ENCODE measurements at regions not wholly inside any gene's neighbourhood (a gene's known extent, or its start where the extent isn't known, plus 50 kb on each side); places are given as distances from the start of the nearest gene placed in this dataset.
"Not testable (repeated sequence)": the region's sequence is repeated elsewhere in the genome, so short reads cannot be mapped to it uniquely, and the experiment has no call there.

DNA sequence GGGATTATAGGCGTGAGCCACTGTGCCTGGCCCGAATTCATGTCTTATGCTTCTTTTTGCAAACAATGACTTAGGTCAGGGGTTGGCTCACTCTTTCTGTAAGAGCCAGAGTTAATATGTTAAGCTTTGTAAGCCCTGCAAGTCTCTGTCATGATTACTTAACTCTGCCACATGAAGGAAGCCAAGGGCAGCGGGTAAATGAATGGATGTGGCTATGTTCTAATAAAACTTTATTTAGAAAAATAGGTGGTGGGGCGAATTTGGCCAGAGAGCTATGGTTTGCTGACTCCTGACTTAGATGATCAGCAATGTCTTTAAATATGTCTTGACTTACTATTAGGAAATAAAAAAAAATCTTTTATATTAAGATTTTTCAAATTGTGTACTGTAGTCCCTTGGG is 114.9 kb upstream of the ZFP64 start:
- DNase-seq (ENCODE audit: low read depth): no peak

DNA sequence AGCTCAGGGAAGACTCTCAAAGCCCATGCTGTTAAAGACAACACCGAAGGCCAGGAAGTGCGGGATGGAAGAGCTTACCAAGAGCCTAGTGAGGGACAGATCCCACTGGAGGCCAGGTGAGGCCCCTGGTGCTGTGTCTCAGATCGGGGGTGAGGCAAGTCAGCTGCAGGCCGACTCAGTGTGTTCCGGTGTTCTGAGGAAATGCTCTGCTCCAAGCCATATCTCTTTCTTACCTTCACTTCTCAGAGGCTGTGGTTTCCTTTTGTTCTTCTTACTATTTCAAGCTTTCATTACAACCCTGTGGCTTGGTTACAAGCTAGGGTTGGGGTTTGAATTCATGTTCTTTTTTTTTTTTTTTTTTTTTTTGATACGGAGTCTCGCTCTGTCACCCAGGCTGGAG is 114.3 kb upstream of the ZFP64 start:
- no peak for DNase-seq (ENCODE audit: low read depth)

DNA sequence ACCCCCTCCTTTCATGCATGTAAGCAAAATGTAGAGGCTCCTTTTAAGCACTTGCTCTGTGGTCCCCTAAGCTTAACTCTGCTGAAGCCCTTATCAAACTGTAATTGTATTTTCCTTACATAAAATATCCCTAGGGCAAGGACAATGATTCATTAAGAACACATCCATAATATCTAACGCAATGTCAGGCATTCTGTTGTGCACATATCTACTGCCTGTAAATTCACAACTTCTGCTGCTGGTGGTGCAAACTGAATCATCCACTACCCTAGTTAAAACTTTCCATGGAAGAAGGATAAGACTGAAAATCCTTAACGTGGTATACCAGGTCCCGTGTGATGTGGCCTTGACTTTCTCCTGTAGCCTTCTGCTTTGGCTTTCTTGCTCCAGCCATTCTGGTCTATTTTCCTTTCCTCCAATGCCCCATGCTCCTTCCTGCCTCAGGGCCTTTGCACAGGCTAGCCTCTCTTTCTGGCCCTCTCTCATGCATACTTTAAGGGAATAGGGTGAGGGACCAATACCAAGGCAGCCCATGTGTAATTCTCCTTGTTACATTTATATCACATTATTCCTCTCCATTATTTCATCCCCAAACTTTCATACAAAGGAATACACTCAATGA is 113.6 kb upstream of the ZFP64 start:
- DNase-seq (ENCODE audit: low read depth): no peak

- DNase-seq (ENCODE audit: low read depth): no peak
These were observed 111.8 kb upstream of the ZFP64 start for GRCh38 chr20:52303281-52303950.

DNA sequence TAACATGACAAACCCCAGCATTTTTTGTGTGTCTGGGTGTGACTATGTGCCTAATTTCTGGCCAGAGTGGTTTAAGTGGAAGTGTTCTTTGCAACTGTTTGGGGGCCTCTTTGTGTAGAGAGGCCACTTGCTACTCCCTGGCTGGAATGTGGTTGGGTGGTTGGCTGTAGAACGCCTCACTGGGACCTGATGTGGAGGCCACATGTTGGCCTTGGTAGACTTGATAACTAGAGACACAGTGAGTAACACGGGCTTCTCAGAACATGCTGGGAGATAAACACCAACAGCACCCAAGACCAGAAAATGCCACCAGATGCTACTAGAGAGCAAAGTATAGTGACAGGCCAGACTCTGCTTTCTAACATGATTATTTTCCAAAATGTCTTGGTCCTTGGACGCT is 111.2 kb upstream of the ZFP64 start:
- no peak for DNase-seq (ENCODE audit: low read depth)

DNA sequence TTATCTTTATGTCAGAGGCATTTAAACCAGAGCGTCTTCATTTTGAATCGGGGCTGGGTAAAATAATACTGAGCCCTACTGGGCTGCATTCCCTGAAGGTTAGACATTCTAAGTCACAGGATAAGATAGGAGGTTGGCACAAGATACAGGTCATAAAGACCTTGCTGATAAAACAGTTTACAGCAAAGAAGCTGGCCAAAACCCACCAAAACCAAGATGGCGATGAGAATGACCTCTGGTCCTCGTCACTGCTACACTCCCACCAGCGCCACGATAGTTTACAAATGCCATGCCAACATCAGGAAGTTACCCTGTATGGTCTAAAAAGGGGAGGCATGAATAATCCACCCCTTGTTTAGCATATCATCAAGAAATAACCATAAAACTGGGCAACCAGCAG is 110.5 kb upstream of the ZFP64 start:
- DNase-seq (ENCODE audit: low read depth): not testable (repeated sequence)

DNA sequence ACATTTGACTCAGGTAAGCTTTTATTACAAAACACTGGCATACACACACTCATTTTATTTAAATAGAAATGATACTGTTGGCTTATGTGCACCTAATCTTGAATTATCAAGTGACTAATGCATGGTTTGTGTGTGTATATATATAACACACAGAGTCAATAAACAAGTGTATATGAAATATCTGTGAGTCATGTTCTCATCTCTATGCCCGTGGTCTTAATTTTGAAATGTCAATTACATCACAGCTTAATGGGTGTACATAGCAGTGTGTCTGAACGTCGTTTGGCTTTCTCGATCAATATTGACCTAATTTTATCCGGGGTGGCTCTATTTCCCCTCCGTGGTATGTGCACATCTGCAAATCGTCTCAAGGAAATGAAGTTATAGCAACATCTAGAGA is 104.0 kb upstream of the ZFP64 start:
- DNase-seq (ENCODE audit: low read depth): no peak

DNA sequence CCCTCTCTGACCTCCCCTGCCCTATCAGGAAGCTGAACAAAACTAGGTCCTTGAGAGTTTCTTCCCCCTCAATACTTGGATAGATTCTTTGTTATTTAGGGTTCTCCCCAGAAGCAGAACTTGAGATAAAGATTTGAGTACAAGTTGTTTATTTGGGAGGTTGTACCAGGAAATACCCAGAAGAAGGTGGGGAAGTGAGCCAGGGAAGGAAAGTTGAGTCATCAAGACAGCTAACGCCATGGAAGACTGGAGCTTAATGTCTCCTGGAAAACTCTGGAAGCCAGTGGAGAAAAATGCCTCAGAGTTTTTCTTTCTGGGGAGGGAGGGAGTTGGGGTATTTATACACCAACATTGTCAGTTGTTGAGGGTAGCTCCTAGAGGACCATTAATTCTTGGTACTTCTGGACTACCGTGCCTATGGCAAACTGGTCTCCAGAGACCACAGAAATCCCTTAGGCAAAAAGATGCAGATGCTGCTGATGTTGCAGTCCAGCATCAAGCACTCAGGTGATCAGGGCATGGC is 102.6 kb upstream of the ZFP64 start:
- DNase-seq (ENCODE audit: low read depth): no peak

GRCh38 chr20:52291109-52291508 is 99.5 kb upstream of the ZFP64 start:
- no peak for DNase-seq (ENCODE audit: low read depth)

GRCh38 chr20:52290569-52290968 is 99.0 kb upstream of the ZFP64 start:
- DNase-seq (ENCODE audit: low read depth): no peak

DNA sequence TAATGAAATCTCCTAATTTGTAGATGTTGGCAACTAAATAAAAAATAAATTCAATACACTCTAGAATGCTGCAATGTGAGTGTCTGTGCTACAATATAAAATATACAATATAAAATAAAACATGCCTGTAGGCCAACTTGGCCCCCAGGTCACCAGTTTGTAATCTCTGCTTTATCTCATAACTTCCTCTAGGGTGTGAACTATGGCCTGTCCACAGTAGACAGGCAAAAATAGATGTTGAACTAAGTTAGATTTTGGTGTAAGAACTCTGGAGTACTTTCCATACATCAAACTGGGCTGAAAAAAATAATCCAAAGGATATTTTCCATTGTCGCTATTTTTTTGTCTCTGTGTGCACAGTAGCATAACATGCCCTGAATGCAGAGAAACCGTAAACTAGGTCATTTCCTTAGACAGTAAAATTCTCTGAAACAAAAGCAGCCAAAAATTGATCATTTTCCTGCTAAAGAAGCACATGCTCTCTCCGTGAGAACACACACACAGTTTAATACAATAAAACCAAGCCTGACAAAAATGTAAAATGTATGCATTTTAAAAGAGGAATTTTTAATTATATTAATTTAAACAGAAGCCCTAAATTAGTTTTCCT is 98.5 kb upstream of the ZFP64 start:
- no peak for DNase-seq (ENCODE audit: low read depth)

DNA sequence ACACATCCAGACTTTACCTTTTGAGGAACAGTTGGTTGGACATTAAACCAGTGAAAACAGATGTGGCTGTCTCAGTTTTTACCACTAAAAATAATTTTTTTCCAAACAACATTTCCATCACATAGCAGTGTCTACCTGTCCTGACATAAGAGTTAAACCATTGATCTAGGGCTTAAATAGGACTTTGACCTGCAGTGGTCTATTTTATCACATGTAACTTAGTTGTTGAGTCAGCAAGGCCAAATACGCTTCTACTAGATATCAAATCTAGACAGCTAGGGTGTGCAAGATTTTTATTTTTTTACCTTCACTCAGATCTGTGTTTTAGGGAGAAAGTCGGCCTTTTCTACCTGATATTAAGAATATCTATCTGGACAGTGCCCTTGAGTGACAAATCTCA is 88.8 kb upstream of the ZFP64 start:
- DNase-seq (ENCODE audit: low read depth): no peak

- DNase-seq (ENCODE audit: low read depth): no peak
These were observed 88.1 kb upstream of the ZFP64 start for GRCh38 chr20:52279706-52280105.

GRCh38 chr20:52275181-52275691 is 83.7 kb upstream of the ZFP64 start:
- no peak for DNase-seq (ENCODE audit: low read depth)

DNA sequence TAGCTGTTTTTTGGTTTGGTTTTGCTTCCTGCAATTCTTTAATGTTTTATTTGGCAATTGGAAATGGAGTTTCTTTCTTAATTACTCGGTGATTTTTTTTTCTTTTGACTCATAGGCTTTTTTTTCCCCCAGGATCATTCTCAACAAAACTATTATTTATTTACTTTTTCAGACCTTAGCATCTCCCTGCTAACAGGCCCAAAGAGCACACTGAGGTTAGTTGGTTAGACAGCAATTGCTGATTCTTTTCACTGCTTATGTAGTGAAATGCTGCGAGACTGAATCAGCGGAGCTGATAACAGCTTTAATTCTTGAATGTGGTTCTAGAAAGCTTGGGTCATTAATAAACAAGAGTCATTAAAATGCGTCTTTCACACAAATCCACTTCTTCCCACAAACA is 79.1 kb upstream of the ZFP64 start:
- DNase-seq (ENCODE audit: low read depth): no peak

DNA sequence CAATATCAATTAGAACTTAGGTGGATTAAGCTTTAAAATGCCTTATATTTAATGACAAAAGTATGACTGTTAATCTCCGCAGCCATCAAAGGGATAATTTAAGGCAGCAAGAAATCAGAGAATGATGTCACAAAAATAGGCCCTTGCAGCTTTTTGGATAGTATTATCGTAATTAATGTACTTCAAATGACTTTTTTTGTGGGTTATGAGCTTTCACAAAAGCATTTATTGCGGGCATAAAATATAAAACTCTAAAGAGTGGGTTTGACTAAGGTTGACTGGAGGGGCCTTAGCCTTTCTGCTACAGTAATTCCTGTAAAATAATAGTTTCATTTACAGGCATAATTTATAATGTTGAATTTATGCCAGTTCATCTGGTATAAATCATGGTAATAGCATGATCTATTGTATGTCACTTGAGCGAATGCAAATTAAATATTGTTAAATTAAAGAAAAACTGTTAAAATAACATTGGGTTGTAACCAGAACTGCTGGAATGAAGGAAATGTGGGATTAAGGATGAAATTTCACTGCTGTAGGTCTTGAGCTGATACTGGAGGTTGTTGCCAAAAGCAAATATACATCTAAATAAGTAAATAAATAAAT is 78.5 kb upstream of the ZFP64 start:
- no peak for DNase-seq (ENCODE audit: low read depth)

- DNase-seq (ENCODE audit: low read depth): no peak
These were observed 77.7 kb upstream of the ZFP64 start for GRCh38 chr20:52269321-52269720.

DNA sequence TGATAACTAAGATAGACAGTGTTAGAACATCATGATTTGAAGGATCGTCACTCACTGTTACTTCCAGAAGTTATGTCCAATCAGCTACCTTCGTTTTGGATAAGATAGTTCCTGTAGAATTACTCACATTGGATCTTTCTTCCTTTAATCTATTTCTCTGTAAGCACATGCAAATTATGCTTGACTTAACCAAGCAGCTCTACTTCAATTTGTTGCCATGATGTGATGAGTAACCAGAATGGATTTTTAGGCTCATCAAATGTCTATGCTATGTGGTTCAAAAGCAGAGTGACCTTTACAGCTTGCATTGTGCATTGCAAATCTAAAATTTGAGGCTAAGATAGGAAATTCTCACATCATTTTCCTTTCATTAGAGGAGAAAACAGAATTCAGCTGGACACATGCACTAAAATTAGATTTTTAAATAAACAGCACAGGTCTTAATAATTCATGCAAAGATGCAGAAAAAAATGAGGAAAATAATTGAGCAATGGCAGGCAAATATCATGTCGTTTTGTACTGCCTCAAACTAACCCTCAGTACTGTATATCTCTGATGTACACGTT is 76.7 kb upstream of the ZFP64 start:
- no peak for DNase-seq (ENCODE audit: low read depth)

- no peak for DNase-seq (ENCODE audit: low read depth)
These were observed 75.8 kb upstream of the ZFP64 start for GRCh38 chr20:52267418-52267817.

DNA sequence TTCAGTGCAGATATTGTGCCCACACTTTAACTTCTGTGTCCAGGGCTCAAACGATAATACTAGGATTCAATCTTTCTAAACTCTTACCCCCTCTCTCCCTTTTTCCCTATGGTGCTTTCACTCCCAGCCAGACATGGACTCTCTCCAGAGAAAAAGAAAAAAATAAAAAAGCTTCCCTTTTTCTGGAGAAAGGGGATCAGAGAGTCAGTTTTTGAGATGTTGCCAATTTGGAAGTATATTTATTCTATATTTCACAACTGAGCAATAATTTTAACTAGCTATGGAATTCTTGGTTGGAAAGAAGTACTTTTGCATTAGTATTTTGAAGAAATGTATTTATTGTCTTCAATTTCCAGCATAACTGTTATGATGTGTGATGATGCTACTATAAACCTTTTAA is 72.2 kb upstream of the ZFP64 start:
- no peak for DNase-seq (ENCODE audit: low read depth)

DNA sequence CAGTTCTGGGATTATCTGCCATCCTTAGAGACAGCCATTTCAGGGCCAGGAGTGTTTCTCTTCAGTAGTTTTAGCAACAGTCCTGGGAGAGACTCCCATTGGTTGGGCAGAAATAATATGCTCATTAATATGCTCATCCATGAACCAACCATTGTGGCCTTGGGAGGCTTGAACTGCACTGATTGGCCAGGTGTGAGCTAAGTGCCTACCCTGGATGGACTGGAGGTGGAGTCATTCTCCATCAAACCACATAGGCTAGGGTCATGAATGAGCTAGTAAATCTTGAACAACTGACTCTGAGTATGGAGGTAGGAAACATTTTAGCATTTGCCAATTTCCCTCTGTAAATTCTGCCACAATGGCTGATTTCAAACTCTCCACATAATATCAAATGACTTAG is 70.2 kb upstream of the ZFP64 start:
- DNase-seq (ENCODE audit: low read depth): no peak

- no peak for DNase-seq (ENCODE audit: low read depth)
These were observed 67.7 kb upstream of the ZFP64 start for GRCh38 chr20:52259295-52259694.

DNA sequence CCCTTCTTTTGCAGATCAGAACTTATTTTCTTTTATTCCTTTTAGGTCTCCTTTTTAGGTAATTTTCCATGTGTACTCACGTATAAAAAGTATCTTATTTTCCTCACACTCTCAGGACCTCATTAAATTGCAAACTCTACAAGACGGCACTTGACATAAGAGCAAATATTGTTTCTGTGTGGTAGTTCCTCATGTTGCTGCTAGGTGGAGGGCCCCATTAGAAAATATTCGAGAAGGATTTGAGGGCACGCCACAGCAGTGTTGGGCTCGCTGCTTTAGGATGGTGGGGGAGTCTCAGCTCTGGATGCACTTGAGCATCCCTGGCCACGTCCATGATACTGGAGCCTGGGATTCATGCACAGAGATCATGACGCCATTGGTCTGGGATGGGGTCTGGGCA is 64.9 kb upstream of the ZFP64 start:
- no peak for DNase-seq (ENCODE audit: low read depth)

Data from stimulated activated CD8-positive, alpha-beta memory T cell treated with anti-CD3 and anti-CD28 coated beads, Interleukin-12 subunit alpha, Interleukin-12 subunit beta, amount 100 ng/mL, for 1 hour (primary cell).